A673 (cell line): ENCODE measurements at regions not wholly inside any gene's neighbourhood (a gene's known extent, or its start where the extent isn't known, plus 50 kb on each side); places are given as distances from the start of the nearest gene placed in this dataset.

Experiments used
- CTCF ChIP-seq: fragments of 300-800, 200-600 bp; sonication (generic); conservative IDR thresholded peaks from 2 replicates; pipeline ENCODE4 v1.5.1; 2017; ENCODE audit warnings: low read depth, mild to moderate bottlenecking, antibody characterized with exemption, low read length, moderate library complexity, mixed read lengths
- EZH2 ChIP-seq: fragments of 200-600 bp; sonication (generic); IDR thresholded peaks from 2 replicates; pipeline ENCODE4 v1.6.1; 2017; ENCODE audit warnings: borderline replicate concordance, low read depth, mild to moderate bottlenecking, mixed read lengths, antibody characterized with exemption, low read length; ENCODE audit not compliant: poor library complexity, severe bottlenecking

GRCh38 chr1:195979646-195980045 lies 628.6 kb downstream of the KCNT2 start:
- TF ChIP-seq CTCF (no peak), EZH2 (no peak)
